ENCODE measurements at regions not wholly inside any gene's neighbourhood (a gene's known extent, or its start where the extent isn't known, plus 50 kb on each side); places are given as distances from the start of the nearest gene placed in this dataset.
"Not testable (repeated sequence)": the region's sequence is repeated elsewhere in the genome, so short reads cannot be mapped to it uniquely, and the experiment has no call there.

DNA sequence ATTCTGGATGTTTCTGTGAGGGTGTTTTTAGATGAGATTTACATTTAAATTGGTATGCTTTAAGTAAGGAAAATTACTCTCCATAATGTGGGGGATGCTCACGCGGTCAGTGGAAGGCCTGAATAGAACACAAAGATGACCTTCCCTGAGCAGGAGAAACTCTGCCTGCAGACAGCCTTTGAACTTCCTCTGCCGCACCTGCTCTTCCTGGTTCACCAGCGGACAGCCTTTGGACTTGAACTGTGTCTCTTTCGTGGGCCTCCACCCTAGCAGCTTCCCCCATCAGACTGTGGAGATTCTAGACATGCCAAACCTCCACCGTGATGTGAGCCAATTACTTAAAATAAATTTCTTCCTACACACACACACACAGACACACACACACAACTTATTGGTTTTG is 210.7 kb downstream of the EFCAB11 start:
- CTCF ChIA-PET, result no interaction called here
- DNase-seq, result no peak
- no peaks in the 10 kb centered on the region for H3K36me3 Mint-ChIP-seq (ENCODE audit: low read depth)
- H3K4me3 Mint-ChIP-seq, result no peak overlapping the region
- no peak overlapping the region for H3K27ac Mint-ChIP-seq
- H3K27me3 Mint-ChIP-seq (ENCODE audit: low read depth), result no peaks in the 10 kb centered on the region
- peaks cover 6% of the 10 kb centered on the region for H3K4me1 Mint-ChIP-seq (ENCODE audit: low read depth)
- H3K9me3 Mint-ChIP-seq, result peaks cover 16% of the 10 kb centered on the region
- intact Hi-C loops (cut with micrococcal nuclease), result no loop called here

DNA sequence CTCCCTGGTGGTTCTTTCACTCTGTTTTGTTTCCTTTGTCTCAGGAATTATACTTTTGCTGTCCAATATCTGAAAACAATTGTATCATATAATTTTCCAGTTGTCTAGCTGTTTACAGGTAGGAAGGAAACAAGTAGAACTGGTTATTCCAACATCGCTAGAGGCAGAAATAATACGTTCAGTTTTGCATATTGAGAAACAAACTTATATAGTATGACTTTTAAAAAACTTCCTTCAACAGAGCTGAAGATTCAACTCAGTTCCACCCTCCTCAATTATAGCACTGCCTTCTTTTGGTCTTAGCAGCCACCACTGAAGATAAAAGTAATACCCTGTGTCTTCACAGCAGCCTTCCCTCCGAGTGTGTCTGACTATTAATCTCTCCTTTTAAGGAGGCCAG is 214.3 kb downstream of the EFCAB11 start:
- CTCF ChIA-PET, result interaction anchor here (1.3 kb wide), 1 partner anchor 26 kb away, joined by 3 read pairs; no protein-coding TSS in a partner anchor
- intact Hi-C loops (cut with micrococcal nuclease), result no loop called here

DNA sequence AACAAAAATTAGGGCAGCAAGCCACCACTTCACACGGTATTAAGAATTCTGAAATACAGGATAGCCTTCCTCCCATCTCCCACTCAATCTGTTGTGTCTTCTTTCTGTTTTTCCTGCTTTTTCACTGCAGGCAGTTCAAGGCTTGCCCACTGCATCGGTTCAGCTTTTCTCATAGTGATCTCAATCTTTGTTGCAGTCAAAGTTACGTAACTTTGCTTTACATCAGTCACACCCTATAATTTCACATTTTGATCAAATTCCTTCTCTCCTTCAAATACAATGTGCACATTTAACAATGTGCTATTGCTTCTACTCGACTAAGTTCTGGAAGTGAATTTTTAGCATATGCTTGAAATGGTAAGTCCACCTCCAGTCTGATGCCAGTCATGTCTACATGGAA is 217.6 kb downstream of the EFCAB11 start:
- Mint-ChIP-seq H3K27me3 (ENCODE audit: low read depth) (no peaks in the 10 kb centered on the region), H3K4me3 (no peak overlapping the region), H3K9me3 (no peaks in the 10 kb centered on the region), H3K4me1 (ENCODE audit: low read depth) (no peaks in the 10 kb centered on the region), H3K36me3 (ENCODE audit: low read depth) (no peaks in the 10 kb centered on the region), H3K27ac (no peak overlapping the region)
- intact Hi-C loops (cut with micrococcal nuclease), result no loop called here
- CTCF ChIA-PET, result no interaction called here
- no peak for DNase-seq

More for the DNA sequence above, 214.3 kb downstream of the EFCAB11 start:
- Mint-ChIP-seq H3K36me3 (ENCODE audit: low read depth) (no peaks in the 10 kb centered on the region), H3K27ac (no peak overlapping the region), H3K4me3 (no peak overlapping the region), H3K4me1 (ENCODE audit: low read depth) (peaks cover 6% of the 10 kb centered on the region), H3K9me3 (peaks cover 5% of the 10 kb centered on the region), H3K27me3 (ENCODE audit: low read depth) (no peaks in the 10 kb centered on the region)
- DNase-seq, result no peak

DNA sequence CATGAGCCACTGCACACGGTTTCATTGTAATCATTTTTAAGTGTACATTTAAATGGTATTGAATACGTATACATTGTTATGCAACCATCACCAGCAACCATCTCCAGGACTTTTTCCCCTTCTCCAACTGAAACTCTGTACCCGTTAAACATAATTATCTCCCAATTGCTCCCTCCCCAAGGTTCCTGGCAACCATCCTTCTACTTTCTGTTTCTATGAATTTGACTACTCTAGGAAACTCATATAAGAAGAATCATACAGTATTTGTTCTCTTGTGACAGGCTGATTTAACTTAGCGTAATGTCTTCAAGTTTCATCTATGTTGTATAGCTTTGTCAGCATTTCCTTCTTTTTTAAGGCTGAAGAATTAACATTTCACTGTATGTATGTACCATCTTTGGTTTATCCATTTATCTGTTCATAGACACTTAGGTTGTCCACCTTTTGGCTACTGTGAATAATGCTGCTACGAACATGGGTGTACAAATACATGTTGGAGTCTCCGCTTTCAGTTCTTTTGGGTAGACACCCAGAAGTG is 223.1 kb downstream of the EFCAB11 start:
- no peak for DNase-seq
- intact Hi-C loops (cut with micrococcal nuclease), result no loop called here
- H3K27me3 Mint-ChIP-seq (ENCODE audit: low read depth), result no peaks in the 10 kb centered on the region

DNA sequence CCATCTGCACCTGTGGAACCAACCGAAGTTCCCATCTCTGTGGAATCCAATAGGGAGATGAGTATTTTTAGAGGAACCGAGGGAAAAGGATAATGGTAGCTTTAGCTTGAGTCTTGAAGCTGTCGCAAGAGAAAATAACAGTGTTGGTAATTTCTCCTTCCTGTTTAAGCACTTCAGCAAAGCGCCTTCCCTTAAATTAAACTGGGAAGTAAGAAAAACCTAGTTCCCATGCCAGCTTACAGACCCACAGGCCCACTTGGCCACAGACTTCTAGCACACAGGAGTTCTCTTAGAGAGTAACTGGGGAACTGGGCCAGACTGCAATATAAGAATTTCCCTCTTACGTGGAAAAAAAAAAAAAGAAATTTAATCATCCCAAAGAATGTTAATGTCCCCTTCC is 223.8 kb downstream of the EFCAB11 start:
- Mint-ChIP-seq H3K4me3 (no peak overlapping the region), H3K36me3 (ENCODE audit: low read depth) (no peaks in the 10 kb centered on the region), H3K27me3 (ENCODE audit: low read depth) (no peaks in the 10 kb centered on the region), H3K27ac (no peak overlapping the region), H3K9me3 (no peaks in the 10 kb centered on the region), H3K4me1 (ENCODE audit: low read depth) (peaks cover 20% of the 10 kb centered on the region)
- CTCF ChIA-PET, result no interaction called here
- intact Hi-C loops (cut with micrococcal nuclease), result no loop called here
- no peak for DNase-seq

More for the DNA sequence above, 223.1 kb downstream of the EFCAB11 start:
- Mint-ChIP-seq H3K4me3 (no peak overlapping the region), H3K27ac (no peak overlapping the region), H3K4me1 (ENCODE audit: low read depth) (peaks cover 13% of the 10 kb centered on the region), H3K36me3 (ENCODE audit: low read depth) (no peaks in the 10 kb centered on the region), H3K9me3 (no peaks in the 10 kb centered on the region)
- CTCF ChIA-PET, result interaction anchor here (0.8 to 1.0 kb wide), 2 partner anchors 23 to 691 kb away, joined by 3 read pairs; no protein-coding TSS in a partner anchor

DNA sequence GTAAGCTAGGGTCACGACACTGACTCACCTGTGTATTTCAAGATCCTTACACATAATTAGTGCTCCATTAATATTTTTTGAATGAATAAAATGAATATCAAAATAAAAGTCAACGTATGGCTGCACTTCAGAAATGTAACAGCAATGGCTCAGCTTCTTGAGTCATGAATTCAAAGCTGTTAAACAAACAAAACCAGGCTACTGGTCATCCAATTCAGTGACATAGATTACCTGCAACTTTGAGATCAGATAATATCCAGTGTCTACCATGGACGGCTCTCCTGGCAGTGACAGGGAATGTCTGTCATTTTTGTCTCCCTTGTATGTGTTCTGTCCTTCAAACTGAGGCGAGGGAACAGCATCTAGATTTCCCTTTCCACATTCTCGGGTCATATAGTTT is 225.6 kb downstream of the EFCAB11 start:
- H3K36me3 Mint-ChIP-seq (ENCODE audit: low read depth), result no peaks in the 10 kb centered on the region
- peaks cover 36% of the 10 kb centered on the region for H3K4me1 Mint-ChIP-seq (ENCODE audit: low read depth)
- no peak overlapping the region for H3K4me3 Mint-ChIP-seq
- no peak for DNase-seq
- H3K9me3 Mint-ChIP-seq, result no peaks in the 10 kb centered on the region
- H3K27me3 Mint-ChIP-seq (ENCODE audit: low read depth), result no peaks in the 10 kb centered on the region
- intact Hi-C loops (cut with micrococcal nuclease), result loop anchor here (10.0 kb wide), 1 partner anchor 656 kb away; no protein-coding TSS in a partner anchor
- H3K27ac Mint-ChIP-seq, result no peak overlapping the region
- CTCF ChIA-PET, result interaction anchor here (0.5 to 2.5 kb wide), 3 partner anchors 22 to 40 kb away, joined by 3 to 9 read pairs (median 4); no protein-coding TSS in a partner anchor

DNA sequence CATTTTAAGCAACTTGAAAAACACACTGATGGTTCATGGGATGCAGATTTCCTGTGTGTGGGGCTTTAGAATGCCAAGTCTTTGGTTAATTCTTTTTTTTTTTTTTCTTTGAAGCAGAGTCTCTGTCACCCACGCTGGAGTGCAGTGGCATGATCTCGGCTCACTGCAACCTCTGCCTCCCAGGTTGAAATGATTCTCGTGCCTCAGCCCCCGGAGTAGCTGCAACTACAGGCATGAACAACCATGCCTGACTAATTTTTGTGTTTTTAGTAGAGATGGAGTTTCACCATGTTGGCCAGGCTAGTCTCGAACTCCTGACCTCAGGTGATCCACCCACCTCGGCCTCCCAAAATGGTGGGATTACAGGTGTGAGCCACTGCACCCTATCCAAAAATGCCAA is 228.3 kb downstream of the EFCAB11 start:
- peak overlapping the region; percentile 28 for H3K4me3 Mint-ChIP-seq
- not testable (repeated sequence) for H3K9me3 Mint-ChIP-seq; H3K27me3 Mint-ChIP-seq (ENCODE audit: low read depth); H3K36me3 Mint-ChIP-seq (ENCODE audit: low read depth)
- H3K4me1 Mint-ChIP-seq (ENCODE audit: low read depth), result peaks cover 60% of the 10 kb centered on the region
- peak overlapping the region; percentile 67 for H3K27ac Mint-ChIP-seq
- intact Hi-C loops (cut with micrococcal nuclease), result loop anchor here (10.0 kb wide), 1 partner anchor 659 kb away; no protein-coding TSS in a partner anchor
- CTCF ChIA-PET, result interaction anchor here (2.5 kb wide), 1 partner anchor 41 kb away, joined by 9 read pairs; no protein-coding TSS in a partner anchor
- DNase-seq, result peak; percentile 50

DNA sequence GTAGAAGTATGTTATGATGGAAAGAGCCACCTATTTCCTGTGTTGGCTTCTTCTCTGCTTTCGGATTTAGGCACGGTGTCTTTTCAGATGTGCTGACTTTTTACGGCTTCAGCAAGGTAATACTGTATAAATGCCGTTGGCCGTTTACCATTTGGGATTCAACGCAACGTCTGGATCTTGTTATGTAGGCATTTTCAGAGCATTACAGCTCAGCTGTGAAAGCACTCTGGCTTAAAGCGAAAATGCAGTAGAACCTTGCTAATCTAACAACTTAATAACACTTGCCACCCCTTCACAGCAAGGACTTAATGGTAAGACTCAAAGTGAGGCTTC is 229.9 kb downstream of the EFCAB11 start:
- Mint-ChIP-seq H3K27ac (peak overlapping the region; percentile 89), H3K36me3 (ENCODE audit: low read depth) (no peaks in the 10 kb centered on the region), H3K27me3 (ENCODE audit: low read depth) (no peaks in the 10 kb centered on the region), H3K9me3 (peaks cover 1% of the 10 kb centered on the region), H3K4me1 (ENCODE audit: low read depth) (peaks cover 77% of the 10 kb centered on the region), H3K4me3 (peak overlapping the region; percentile 81)
- intact Hi-C loops (cut with micrococcal nuclease), result loop anchor here (1.0 to 10.0 kb wide), 4 partner anchors 83 to 660 kb away; no protein-coding TSS in a partner anchor
- peak; percentile 27 for DNase-seq
- CTCF ChIA-PET, result no interaction called here

DNA sequence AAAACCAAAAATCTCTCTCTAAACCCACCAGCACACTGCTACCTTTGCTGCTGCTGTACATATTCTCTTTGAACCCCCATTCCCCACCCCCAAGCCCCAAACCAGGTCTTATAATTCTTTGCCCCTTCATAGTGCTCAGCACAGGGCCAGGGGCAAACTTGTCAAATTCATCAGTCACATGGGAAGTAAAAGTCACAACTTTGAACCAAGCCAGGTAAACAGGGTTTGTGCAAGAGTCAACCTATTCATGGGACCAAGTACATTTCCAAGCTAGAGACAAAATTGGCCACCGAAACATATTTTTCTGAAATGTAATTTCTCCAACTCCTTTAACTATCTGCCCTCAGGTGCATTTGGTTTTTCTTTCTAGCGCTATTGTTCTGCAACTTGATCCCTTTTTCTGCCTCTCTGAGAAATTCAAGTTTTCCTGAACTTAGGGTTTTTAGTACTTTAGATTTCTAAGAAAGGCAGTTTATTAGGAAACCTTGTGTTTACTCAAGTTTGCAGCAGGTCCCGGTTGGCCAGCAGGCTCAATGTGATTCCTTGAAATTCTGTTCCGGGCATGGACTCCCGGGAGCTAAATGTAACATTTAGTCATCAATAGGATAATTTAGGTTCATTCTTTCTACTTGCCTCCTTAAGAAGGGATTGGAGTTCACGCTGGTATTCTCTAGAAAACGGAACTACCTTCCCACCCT is 230.5 kb downstream of the EFCAB11 start:
- Mint-ChIP-seq H3K36me3 (ENCODE audit: low read depth) (no peaks in the 10 kb centered on the region), H3K27ac (peak overlapping the region; percentile 89), H3K27me3 (ENCODE audit: low read depth) (no peaks in the 10 kb centered on the region), H3K4me3 (peak overlapping the region; percentile 81), H3K9me3 (peaks cover 3% of the 10 kb centered on the region), H3K4me1 (ENCODE audit: low read depth) (peaks cover 80% of the 10 kb centered on the region)
- CTCF ChIA-PET, result interaction anchor here (1.1 kb wide), 1 partner anchor 27 kb away, joined by 5 read pairs; no protein-coding TSS in a partner anchor
- DNase-seq, result no peak
- intact Hi-C loops (cut with micrococcal nuclease), result loop anchor here (1.0 to 10.0 kb wide), 4 partner anchors 83 to 661 kb away; no protein-coding TSS in a partner anchor

DNA sequence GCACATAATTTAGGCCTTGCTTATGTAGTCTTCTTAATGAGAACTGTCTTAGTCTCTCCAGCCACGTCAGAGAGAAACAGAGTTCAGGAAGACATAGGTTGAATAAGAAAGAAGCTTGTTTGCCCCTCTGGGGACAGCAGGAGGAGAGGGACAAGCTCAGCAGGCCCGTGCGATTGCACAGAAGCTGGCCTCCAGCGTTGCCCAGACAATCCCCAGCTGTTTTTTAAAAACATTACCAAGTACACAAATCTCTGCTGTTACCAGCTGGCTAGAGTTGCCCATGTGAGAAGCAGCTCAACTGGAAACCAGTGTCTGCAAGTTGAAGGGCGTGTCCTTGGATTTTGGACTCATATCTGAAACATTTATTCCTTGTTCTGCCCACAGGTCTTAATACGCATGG is 232.6 kb downstream of the EFCAB11 start:
- CTCF ChIA-PET, result interaction anchor here (0.5 to 1.4 kb wide), 4 partner anchors 10 to 879 kb away, joined by 3 read pairs; no protein-coding TSS in a partner anchor
- Mint-ChIP-seq H3K9me3 (peaks cover 3% of the 10 kb centered on the region), H3K4me3 (no peak overlapping the region), H3K36me3 (ENCODE audit: low read depth) (no peaks in the 10 kb centered on the region), H3K4me1 (ENCODE audit: low read depth) (peaks cover 76% of the 10 kb centered on the region), H3K27ac (peak overlapping the region; percentile 95), H3K27me3 (ENCODE audit: low read depth) (no peaks in the 10 kb centered on the region)
- intact Hi-C loops (cut with micrococcal nuclease), result loop anchor here (1.0 to 10.0 kb wide), 5 partner anchors 29 to 663 kb away; no protein-coding TSS in a partner anchor
- DNase-seq, result no peak

DNA sequence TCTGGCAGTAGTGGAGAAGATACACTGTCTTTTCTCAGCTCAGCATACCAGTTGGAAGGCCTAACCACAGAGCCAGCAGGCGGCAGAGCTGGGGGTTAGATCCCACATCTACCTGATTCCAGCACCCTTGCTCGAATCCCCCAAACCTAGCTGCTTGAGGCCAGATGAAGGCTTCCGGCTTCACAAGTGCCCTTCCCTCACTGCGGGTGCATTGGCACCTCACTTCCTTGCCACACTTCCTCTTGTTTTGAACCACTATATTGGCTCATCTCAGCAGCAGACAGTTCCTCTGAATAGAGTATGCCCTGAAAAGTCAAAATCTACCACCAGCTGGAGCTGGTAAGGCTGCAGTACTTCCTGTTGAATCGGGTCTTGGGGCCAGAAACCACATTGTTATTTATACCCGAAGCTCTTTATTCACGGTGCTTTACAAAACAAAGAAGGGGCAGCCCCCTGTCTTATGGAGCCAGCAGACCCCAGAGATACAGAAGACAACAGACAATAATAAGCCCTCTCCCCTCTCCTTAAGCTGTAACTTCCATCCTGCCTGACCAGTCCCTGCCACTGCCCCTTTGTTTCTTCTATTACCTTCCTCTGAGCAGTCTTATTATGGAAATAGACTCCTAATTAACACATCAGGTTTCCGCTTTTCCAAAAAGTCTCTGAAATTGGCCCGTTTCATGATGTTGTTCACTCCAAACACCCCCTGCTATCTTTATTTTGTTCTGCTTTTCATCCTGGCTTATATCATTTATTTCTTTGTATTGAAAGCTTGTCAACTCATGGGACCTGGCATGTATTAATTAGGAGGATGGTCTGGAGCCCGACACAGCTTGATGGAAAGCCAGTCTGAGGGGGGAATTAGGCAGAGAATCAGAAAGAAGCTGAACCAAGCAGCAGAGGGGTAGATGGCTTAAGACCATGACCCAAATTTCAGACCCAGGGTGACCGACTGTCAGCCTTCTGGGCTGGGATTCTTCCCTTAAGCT is 233.5 kb downstream of the EFCAB11 start:
- peak overlapping the region; percentile 32 for H3K4me3 Mint-ChIP-seq
- DNase-seq, result peak; percentile 76
- peaks cover 70% of the 10 kb centered on the region for H3K4me1 Mint-ChIP-seq (ENCODE audit: low read depth)
- CTCF ChIA-PET, result interaction anchor here (0.5 to 1.4 kb wide), 10 partner anchors 11 to 528 kb away, joined by 3 to 7 read pairs (median 3); no protein-coding TSS in a partner anchor
- intact Hi-C loops (cut with micrococcal nuclease), result loop anchor here (1.0 to 10.0 kb wide), 11 partner anchors 20 to 664 kb away; no protein-coding TSS in a partner anchor
- H3K27me3 Mint-ChIP-seq (ENCODE audit: low read depth), result no peaks in the 10 kb centered on the region
- H3K27ac Mint-ChIP-seq, result peak overlapping the region; percentile 95
- H3K9me3 Mint-ChIP-seq, result peaks cover 3% of the 10 kb centered on the region
- H3K36me3 Mint-ChIP-seq (ENCODE audit: low read depth), result no peaks in the 10 kb centered on the region
